ENCODE measurements at regions not wholly inside any gene's neighbourhood (a gene's known extent, or its start where the extent isn't known, plus 50 kb on each side); places are given as distances from the start of the nearest gene placed in this dataset.

DNA sequence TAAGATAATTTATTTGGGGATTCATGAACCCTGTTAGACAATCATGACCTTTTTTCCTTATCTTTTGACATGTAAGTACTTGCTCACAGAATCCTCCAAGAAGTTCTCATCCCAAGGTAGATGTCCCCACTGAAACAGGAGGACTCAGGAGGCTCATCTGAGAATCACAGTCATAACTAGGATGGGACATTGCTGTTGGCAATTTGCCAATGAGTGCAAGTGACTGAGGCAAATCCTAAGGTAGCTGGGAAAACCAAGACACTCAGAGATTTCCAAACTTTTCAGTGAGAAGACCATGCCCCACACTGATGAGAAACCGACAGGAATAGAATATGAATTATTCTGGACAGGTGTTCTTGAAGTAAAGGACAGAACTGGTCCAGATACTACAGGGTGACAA is 735.0 kb downstream of the TMEM182 start:
- H3K27ac ChIP-seq: no peak overlapping the region
- no peak for DNase-seq
- no peak overlapping the region for H3K4me3 ChIP-seq
- no peaks in the 10 kb centered on the region for H3K36me3 ChIP-seq (ENCODE audit: low read depth, missing control alignments)
- no peaks in the 10 kb centered on the region for H3K9me3 ChIP-seq
- WGBS, 2 donors: 78 to 85% methylated on average over 1 of the region's 1 CpG
- no peaks in the 10 kb centered on the region for H3K4me1 ChIP-seq
- no peaks in the 10 kb centered on the region for H3K27me3 ChIP-seq
- intact Hi-C loops (cut with DNase I; ENCODE audit: low total_unique reads): no loop called here
- TF ChIP-seq, protein P1, sequence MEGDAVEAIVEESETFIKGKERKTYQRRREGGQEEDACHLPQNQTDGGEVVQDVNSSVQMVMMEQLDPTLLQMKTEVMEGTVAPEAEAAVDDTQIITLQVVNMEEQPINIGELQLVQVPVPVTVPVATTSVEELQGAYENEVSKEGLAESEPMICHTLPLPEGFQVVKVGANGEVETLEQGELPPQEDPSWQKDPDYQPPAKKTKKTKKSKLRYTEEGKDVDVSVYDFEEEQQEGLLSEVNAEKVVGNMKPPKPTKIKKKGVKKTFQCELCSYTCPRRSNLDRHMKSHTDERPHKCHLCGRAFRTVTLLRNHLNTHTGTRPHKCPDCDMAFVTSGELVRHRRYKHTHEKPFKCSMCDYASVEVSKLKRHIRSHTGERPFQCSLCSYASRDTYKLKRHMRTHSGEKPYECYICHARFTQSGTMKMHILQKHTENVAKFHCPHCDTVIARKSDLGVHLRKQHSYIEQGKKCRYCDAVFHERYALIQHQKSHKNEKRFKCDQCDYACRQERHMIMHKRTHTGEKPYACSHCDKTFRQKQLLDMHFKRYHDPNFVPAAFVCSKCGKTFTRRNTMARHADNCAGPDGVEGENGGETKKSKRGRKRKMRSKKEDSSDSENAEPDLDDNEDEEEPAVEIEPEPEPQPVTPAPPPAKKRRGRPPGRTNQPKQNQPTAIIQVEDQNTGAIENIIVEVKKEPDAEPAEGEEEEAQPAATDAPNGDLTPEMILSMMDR (IDR thresholded peaks at IDR 0.05): no peak

DNA sequence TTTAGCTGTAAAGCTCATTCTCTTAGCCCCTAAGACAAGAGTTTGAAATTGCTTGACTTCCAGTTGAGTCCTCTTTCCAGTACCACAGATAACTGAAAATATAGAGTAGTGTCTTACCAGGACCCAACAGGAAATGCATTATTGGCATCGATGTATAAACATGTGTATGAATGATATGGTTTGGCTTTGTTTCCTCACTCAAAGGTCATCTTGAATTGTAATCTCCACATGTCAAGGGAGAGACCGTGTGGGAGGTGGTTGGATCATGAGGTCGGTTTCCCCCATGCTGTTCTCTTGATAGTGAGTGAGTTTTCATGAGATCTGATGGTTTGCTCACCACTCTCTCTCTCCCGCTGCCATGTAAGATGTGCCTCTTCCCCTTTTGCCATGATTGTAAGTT is 745.0 kb downstream of the TMEM182 start:
- Histone ChIP-seq H3K27ac (no peak overlapping the region), H3K4me3 (no peak overlapping the region), H3K9me3 (no peaks in the 10 kb centered on the region), H3K4me1 (no peaks in the 10 kb centered on the region), H3K36me3 (ENCODE audit: low read depth, missing control alignments) (no peaks in the 10 kb centered on the region), H3K27me3 (no peaks in the 10 kb centered on the region)
- TF ChIP-seq POLR2A (IDR thresholded peaks at IDR 0.05): no peak
- TF ChIP-seq, protein P1 (IDR thresholded peaks at IDR 0.05): no peak
- WGBS, 2 donors: 69 to 71% methylated on average over 4 of the region's 4 CpGs
- DNase-seq: no peak
- intact Hi-C loops (cut with DNase I; ENCODE audit: low total_unique reads): no loop called here

DNA sequence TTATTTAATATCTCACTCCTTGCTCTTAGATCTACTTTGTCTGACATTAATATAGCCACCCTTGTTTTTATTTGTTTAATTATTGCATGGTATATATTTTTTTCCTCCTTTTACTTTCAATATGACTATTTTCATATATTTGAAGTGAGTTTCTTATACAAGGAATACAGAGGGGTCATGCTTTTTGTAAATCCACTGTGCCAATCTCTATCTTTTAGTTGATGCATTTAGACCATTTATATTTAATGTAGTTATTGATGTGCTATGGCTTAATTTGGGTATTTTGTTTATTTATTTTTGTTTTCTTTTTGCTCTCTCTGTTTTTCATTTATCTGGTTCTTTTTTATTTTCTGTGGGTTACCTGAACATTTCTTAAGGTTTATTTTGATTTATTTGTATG is 750.6 kb downstream of the TMEM182 start:
- Histone ChIP-seq H3K36me3 (ENCODE audit: low read depth, missing control alignments) (no peaks in the 10 kb centered on the region), H3K4me3 (no peak overlapping the region)
- no peak for DNase-seq

DNA sequence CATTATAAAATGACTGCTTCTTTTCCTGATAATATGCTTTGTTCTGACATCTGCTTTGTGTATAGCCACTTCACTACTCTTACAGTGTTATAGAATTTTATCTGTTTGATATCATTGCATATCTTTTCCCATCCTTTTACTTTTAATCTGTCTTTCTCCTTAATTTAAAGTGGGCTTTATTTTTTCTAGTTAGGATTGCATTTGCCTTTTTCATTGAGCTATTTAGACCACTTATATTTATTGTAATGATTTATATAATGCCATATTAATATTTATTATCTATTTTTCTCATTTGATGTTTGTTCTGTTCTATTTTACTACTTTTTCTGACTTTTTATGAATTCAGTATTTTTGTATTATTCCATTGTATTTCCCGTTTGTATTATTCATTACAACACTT is 758.7 kb downstream of the TMEM182 start:
- H3K36me3 ChIP-seq (ENCODE audit: low read depth, missing control alignments): no peaks in the 10 kb centered on the region

More for the DNA sequence above, 750.6 kb downstream of the TMEM182 start:
- TF ChIP-seq POLR2A (IDR thresholded peaks at IDR 0.05): no peak
- TF ChIP-seq, protein P1 (IDR thresholded peaks at IDR 0.05): no peak
- H3K4me1 ChIP-seq: no peaks in the 10 kb centered on the region
- no peaks in the 10 kb centered on the region for H3K27me3 ChIP-seq
- no peak overlapping the region for H3K27ac ChIP-seq
- intact Hi-C loops (cut with DNase I; ENCODE audit: low total_unique reads): no loop called here
- H3K9me3 ChIP-seq: no peaks in the 10 kb centered on the region

DNA sequence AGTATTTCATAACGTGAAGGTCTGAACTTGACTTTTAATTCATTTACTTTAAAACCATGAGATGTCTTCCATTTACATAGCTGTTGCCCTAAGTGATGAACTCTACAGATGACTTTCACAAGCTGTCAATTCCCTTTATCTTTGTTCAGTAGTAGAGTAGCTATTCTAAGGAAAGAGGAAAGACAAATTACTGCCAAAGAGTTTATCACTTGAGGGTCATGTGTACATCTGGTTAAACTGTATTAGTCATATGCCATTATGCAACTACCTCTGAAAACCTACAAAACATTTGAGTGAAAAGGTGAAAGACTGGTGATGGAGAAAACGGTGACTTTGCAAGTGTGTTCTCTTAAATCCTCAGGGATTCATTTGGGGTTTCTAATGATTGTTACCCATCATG is 763.9 kb downstream of the TMEM182 start:
- DNase-seq: no peak
- TF ChIP-seq, protein P1 (IDR thresholded peaks at IDR 0.05): no peak
- TF ChIP-seq POLR2A (IDR thresholded peaks at IDR 0.05): no peak
- Histone ChIP-seq H3K27ac (no peak overlapping the region), H3K27me3 (no peaks in the 10 kb centered on the region), H3K4me1 (no peaks in the 10 kb centered on the region), H3K4me3 (no peak overlapping the region), H3K9me3 (no peaks in the 10 kb centered on the region), H3K36me3 (ENCODE audit: low read depth, missing control alignments) (no peaks in the 10 kb centered on the region)
- intact Hi-C loops (cut with DNase I; ENCODE audit: low total_unique reads): no loop called here
- WGBS, 2 donors: 76 to 85% methylated on average over 2 of the region's 2 CpGs

More for the DNA sequence above, 758.7 kb downstream of the TMEM182 start:
- intact Hi-C loops (cut with DNase I; ENCODE audit: low total_unique reads): no loop called here
- no peak overlapping the region for H3K27ac ChIP-seq
- H3K4me1 ChIP-seq: no peaks in the 10 kb centered on the region
- no peaks in the 10 kb centered on the region for H3K27me3 ChIP-seq
- DNase-seq: no peak
- H3K9me3 ChIP-seq: no peaks in the 10 kb centered on the region
- H3K4me3 ChIP-seq: no peak overlapping the region
- TF ChIP-seq, protein P1 (IDR thresholded peaks at IDR 0.05): no peak
- no peak for TF ChIP-seq POLR2A (IDR thresholded peaks at IDR 0.05)
- 76 to 83% methylated on average over 1 of the region's 1 CpG for WGBS, 2 donors

Data from testis (tissue), 2 donors.